Common myeloid progenitor, CD34-positive (primary cell): ENCODE measurements at regions not wholly inside any gene's neighbourhood (a gene's known extent, or its start where the extent isn't known, plus 50 kb on each side); places are given as distances from the start of the nearest gene placed in this dataset.

ENCODE experiments used
- CTCF ChIA-PET: fragments of 350-600 bp; sonication (Branson Sonifier 250); formaldehyde crosslinking; loops from one replicate; lab custom pipeline; 2021; ENCODE audit warnings: antibody characterized with exemption; lab: Charles Lee
- POLR2A ChIA-PET: fragments of 350-600 bp; sonication (Branson Sonifier 250); formaldehyde crosslinking; loops from one replicate; lab custom pipeline; 2021; ENCODE audit warnings: antibody characterized with exemption; lab: Charles Lee
- DNase-seq, 3 donors: peaks; one replicate each; pipeline versions ENCODE4 v3.0.0 to v3.0.0-alpha.2; 2013
- H3K27ac ChIP-seq, 2 experiments: 1 replicate in 1 of 2; 2 replicates in 1 of 2; pipeline ENCODE4 v1.7.0; 2013; ENCODE audit warnings: inconsistent platforms in 2 of 2, low read length in 2 of 2, mild to moderate bottlenecking in 2 of 2, low read depth in 1 of 2, moderate library complexity in 1 of 2; ENCODE audit not compliant: severe bottlenecking in 2 of 2, insufficient read depth in 1 of 2, poor library complexity in 1 of 2
- H3K27me3 ChIP-seq, 5 experiments: replicated peaks in 2 of 5; 1 replicate in 3 of 5; 2 replicates in 2 of 5; pipeline versions ENCODE4 v1.6.1 to v1.7.0; 2013; ENCODE audit warnings: low read length in 4 of 5, mild to moderate bottlenecking in 2 of 5, moderate library complexity in 2 of 5, inconsistent platforms in 1 of 5; ENCODE audit not compliant: insufficient read depth in 5 of 5, control insufficient read depth in 4 of 5
- H3K36me3 ChIP-seq, 4 experiments: 1 replicate in 2 of 4; 2 replicates in 2 of 4; pipeline versions ENCODE4 v1.6.1 to v1.7.0; 2013; ENCODE audit warnings: low read length in 3 of 4, control low read depth in 1 of 4, mild to moderate bottlenecking in 1 of 4; ENCODE audit not compliant: control insufficient read depth in 4 of 4, insufficient read depth in 4 of 4
- H3K4me1 ChIP-seq, 4 experiments: 1 replicate in 3 of 4; 2 replicates in 1 of 4; pipeline versions ENCODE4 v1.6.1 to v1.7.1; 2013; ENCODE audit warnings: low read length in 3 of 4, mild to moderate bottlenecking in 3 of 4, control low read depth in 1 of 4, inconsistent platforms in 1 of 4, moderate library complexity in 1 of 4; ENCODE audit not compliant: control insufficient read depth in 4 of 4, insufficient read depth in 4 of 4; ENCODE audit errors: control extremely low read depth in 1 of 4
- H3K4me3 ChIP-seq, 7 experiments: 1 replicate in 4 of 7; 2 replicates in 3 of 7; pipeline versions ENCODE4 v1.5.1 to v1.7.0; 2013; ENCODE audit warnings: mild to moderate bottlenecking in 7 of 7, low read length in 6 of 7, moderate library complexity in 6 of 7, inconsistent platforms in 2 of 7, low read depth in 2 of 7, control low read depth in 1 of 7; ENCODE audit not compliant: insufficient read depth in 4 of 7, control insufficient read depth in 1 of 7; ENCODE audit errors: extremely low read depth in 1 of 7
- H3K9me3 ChIP-seq, 5 experiments: 1 replicate in 4 of 5; 2 replicates in 1 of 5; pipeline versions ENCODE4 v1.6.1 to v1.7.1; 2013; ENCODE audit warnings: low read length in 4 of 5, mild to moderate bottlenecking in 2 of 5, inconsistent platforms in 1 of 5, low read depth in 1 of 5, moderate library complexity in 1 of 5; ENCODE audit not compliant: control insufficient read depth in 4 of 5, insufficient read depth in 2 of 5; ENCODE audit errors: control extremely low read depth in 1 of 5
- WGBS: methylation state at CpG from one replicate; pipeline ENCODE4 v1.1.5; 2013; ENCODE audit not compliant: insufficient coverage; 5-methylcytosine and 5-hydroxymethylcytosine counted together

- peak in 1 of 3 donors; percentile 3 for DNase-seq
- H3K36me3 ChIP-seq = no peaks in the 10 kb centered on the region
- CTCF ChIA-PET = no interaction called here
- H3K9me3 ChIP-seq = peaks cover 0 to 18% (median 4%) of the 10 kb centered on the region in 5 experiments
- no peaks in the 10 kb centered on the region for H3K27me3 ChIP-seq
- H3K4me1 ChIP-seq = peaks cover 0 to 14% (median 9%) of the 10 kb centered on the region in 4 experiments
- POLR2A ChIA-PET = no interaction called here
- no peak overlapping the region for H3K4me3 ChIP-seq
- no peak overlapping the region for H3K27ac ChIP-seq
- WGBS = 92% methylated on average over 5 of the region's 5 CpGs
These were observed 819.9 kb downstream of the KCNJ2 start for GRCh38 chr17:70989280-70989679.

GRCh38 chr17:70994194-70994593, 824.9 kb downstream of the KCNJ2 start:
- Histone ChIP-seq H3K4me1 (no peaks in the 10 kb centered on the region), H3K4me3 (no peak overlapping the region), H3K36me3 (no peaks in the 10 kb centered on the region), H3K9me3 (peaks cover 0 to 10% (median 0%) of the 10 kb centered on the region in 5 experiments), H3K27ac (no peak overlapping the region), H3K27me3 (no peaks in the 10 kb centered on the region)
- CTCF ChIA-PET = interaction anchor here (1.3 kb wide), 1 partner anchor 18 kb away, joined by 3 read pairs; no protein-coding TSS in a partner anchor
- WGBS = 80% methylated on average over 1 of the region's 2 CpGs
- DNase-seq = no peak
- POLR2A ChIA-PET = no interaction called here

GRCh38 chr17:70995997-70996396, 826.7 kb downstream of the KCNJ2 start:
- Histone ChIP-seq H3K4me3 (no peak overlapping the region), H3K4me1 (no peaks in the 10 kb centered on the region), H3K27ac (no peak overlapping the region), H3K27me3 (no peaks in the 10 kb centered on the region), H3K36me3 (no peaks in the 10 kb centered on the region), H3K9me3 (peaks cover 0 to 13% (median 0%) of the 10 kb centered on the region in 5 experiments)
- CTCF ChIA-PET = no interaction called here
- POLR2A ChIA-PET = no interaction called here
- DNase-seq = no peak

DNA sequence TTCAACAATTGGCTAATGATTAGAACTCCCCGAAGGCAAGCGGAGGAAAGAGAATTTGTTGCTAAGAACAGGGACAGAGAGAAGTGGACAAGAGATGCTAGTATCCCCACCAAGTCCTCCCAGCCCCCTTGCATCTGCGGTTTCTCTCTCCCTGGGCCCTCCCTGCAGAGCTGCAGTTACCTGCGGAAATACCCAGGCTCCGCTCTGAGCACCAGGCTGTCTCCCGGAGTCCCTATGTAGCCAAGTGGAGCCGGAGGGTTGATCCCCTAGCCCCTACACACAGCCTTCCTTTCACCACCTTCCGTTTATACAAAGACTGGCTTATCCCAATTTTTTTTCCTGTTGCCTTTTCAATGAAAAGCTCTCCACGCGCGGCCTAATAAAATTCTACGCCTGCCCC, 834.4 kb downstream of the KCNJ2 start:
- Histone ChIP-seq H3K27me3 (no peaks in the 10 kb centered on the region), H3K4me1 (no peaks in the 10 kb centered on the region), H3K27ac (no peak overlapping the region), H3K4me3 (no peak overlapping the region), H3K9me3 (peaks cover 0 to 4% (median 0%) of the 10 kb centered on the region in 5 experiments), H3K36me3 (no peaks in the 10 kb centered on the region)
- no peak for DNase-seq
- ChIA-PET POLR2A (no interaction called here), CTCF (no interaction called here)
- 90% methylated on average over 9 of the region's 12 CpGs for WGBS

DNA sequence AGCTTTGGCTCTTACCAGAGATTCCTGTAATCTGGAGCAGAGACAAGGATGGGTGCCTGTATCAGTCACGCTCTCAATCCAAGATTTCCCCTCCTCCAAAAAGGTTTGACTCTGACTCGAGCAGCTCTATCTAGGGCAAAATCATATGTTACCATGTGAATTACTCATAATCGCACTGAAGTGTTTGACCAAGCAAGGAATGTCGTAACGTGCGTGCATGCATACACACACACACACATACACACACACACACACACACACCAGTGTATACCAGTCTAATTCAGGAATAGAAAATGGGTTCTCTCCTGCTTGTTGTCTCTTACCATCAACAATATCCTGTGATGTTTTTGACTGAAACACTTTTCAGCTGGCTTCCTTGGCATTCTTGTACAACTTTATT, 835.1 kb downstream of the KCNJ2 start:
- no peaks in the 10 kb centered on the region for H3K4me1 ChIP-seq
- POLR2A ChIA-PET = no interaction called here
- no peaks in the 10 kb centered on the region for H3K27me3 ChIP-seq
- H3K4me3 ChIP-seq = no peak overlapping the region
- 98% methylated on average over 5 of the region's 6 CpGs for WGBS
- no peak overlapping the region for H3K27ac ChIP-seq
- no peak for DNase-seq
- CTCF ChIA-PET = no interaction called here
- H3K36me3 ChIP-seq = no peaks in the 10 kb centered on the region
- H3K9me3 ChIP-seq = peaks cover 0 to 4% (median 0%) of the 10 kb centered on the region in 5 experiments

GRCh38 chr17:71011391-71011790, 842.1 kb downstream of the KCNJ2 start:
- Histone ChIP-seq H3K4me1 (no peaks in the 10 kb centered on the region), H3K9me3 (no peaks in the 10 kb centered on the region), H3K4me3 (no peak overlapping the region), H3K36me3 (no peaks in the 10 kb centered on the region), H3K27ac (no peak overlapping the region), H3K27me3 (no peaks in the 10 kb centered on the region)
- no peak for DNase-seq
- ChIA-PET POLR2A (no interaction called here), CTCF (interaction anchor here (1.0 kb wide), 1 partner anchor 13 kb away, joined by 3 read pairs; no protein-coding TSS in a partner anchor)
- whole genome bisulfite sequencing = 79% methylated on average over 4 of the region's 4 CpGs

GRCh38 chr17:71019699-71020098, 850.4 kb downstream of the KCNJ2 start:
- Histone ChIP-seq H3K9me3 (no peaks in the 10 kb centered on the region), H3K36me3 (no peaks in the 10 kb centered on the region), H3K4me1 (peaks cover 0 to 4% (median 0%) of the 10 kb centered on the region in 4 experiments), H3K4me3 (no peak overlapping the region), H3K27me3 (no peaks in the 10 kb centered on the region), H3K27ac (no peak overlapping the region)
- WGBS = 100% methylated on average over 1 of the region's 1 CpG
- ChIA-PET CTCF (no interaction called here), POLR2A (no interaction called here)
- DNase-seq = no peak
